SK-MEL-5 (cell line): ENCODE measurements at regions not wholly inside any gene's neighbourhood (a gene's known extent, or its start where the extent isn't known, plus 50 kb on each side); places are given as distances from the start of the nearest gene placed in this dataset.

Experiments
- DNase-seq: peaks from one replicate; pipeline ENCODE4 v3.0.0-alpha.2; 2016; ENCODE audit warnings: low read depth, low spot score
- in situ Hi-C: cut with HindIII; loops from 2 replicates; pipeline ENCODE4 v1.10.0; 2016; ENCODE audit warnings: low sequenced_read_pairs, high pct_unique_total_duplicates, low pct_unique_long_range_greater_than_20kb

DNA sequence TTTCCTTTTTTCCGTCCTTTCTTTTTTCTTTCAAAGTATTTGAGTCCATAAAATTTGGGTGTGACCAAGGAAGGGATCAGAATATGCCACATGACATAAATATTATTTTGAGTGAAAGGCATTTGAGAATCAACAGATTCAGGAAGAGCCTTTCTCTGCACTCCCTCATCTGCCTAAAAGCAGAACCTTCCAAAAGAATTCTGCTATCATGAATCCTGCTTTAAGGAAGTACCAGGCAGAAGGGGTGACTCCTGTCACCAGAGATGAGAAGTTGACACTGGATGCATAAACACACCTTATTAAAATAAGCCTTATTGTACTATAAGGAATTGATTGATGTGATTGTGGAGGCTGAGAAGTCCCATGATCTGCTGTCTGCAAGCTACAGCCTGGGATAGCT is 196.7 kb downstream of the SREK1 start:
- in situ Hi-C loops = no loop called here
- DNase-seq = no peak

DNA sequence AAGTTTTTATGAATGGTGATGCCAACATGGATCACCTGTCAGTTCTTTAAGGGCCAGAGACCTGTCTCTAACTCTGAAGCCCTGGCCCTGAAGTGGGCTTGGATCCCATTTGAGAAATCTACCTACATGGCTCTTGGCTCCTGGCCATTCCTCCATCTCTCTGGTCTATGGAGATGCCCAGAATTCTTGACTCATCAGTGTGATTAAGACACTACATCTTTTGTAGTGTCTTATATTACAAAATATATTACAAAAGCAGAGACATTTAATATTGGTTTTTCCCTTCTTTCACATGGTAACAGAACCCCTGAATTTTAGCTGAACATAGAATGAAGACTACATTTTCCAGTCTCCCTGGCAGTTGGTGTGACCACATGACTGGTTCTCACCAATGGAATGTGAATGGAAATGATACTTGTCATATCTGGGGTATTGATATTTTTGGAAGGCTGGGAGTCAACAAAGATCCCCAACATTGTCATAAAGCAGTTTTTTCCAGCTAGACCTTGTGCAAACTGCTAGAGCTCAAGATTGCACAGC is 198.3 kb downstream of the SREK1 start:
- no peak for DNase-seq
- in situ Hi-C loops = no loop called here

DNA sequence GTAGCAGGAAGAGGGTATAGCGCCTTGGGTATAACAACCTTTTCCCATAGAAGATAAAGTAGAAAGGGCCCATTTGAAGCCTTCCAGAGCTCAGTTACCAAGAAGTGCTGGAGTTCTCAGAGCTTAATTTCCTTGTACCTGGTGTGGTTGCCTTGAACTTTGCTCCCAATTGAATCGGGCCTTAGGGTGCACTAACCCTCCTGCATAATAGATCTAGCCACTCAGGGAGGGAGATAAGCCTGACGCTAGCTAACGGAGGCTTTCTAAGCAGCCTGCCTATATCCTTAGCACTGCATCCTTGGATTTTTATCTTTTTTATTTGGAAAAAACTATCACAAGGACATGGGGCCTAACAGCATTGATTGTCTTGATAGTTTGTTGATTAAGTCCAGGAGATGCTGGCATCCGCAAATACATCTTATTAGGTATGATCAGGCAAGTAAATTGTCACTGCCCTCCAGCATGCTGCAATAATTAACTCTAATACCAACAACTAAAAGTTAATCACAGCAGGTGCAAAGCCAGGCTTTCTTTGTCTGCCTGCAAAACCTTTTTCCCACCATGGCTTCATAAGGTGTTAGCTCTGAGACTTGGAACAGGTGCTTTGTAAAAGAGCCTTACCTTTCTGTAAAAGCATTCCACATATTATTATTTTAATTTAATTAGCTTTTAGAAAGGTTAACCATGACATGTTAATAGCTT is 199.4 kb downstream of the SREK1 start:
- in situ Hi-C loops = no loop called here
- no peak for DNase-seq

DNA sequence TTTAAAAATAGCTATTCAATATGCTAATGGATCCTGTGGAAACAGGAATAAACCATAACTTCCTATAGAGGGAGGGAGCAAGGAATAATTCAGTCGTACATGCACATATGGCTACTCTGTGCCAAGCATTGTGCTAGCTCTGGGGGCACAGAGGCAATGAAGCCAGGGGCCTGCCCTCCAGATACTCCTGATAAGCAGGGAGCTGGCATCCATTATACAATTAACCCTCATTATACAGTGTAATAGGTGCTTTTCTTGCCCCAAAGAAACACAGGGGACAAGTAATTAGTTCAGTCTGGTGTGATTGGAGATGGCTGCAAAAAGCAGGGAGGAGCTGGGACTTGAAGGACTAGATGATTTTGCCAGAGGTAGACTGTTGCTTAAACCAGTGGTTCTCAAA is 200.4 kb downstream of the SREK1 start:
- DNase-seq = no peak
- in situ Hi-C loops = no loop called here

DNA sequence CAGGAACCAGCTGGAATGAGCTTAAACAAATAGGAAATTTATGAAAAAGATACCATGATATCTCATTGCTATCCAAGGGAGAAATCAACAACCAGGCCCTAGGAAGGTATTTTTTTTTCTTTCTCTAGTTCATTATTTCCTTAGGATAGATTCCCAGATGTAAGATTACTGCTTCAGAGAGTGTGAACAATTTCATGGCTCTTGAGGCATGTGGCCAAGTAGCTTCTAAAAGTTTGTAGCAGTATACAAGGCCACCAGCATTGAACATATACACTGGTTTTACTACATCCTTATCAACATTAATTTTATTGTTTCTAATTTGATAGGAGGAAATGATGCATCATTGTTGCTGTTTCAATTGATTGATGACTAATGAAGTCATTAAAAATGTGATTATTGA is 201.2 kb downstream of the SREK1 start:
- DNase-seq = no peak
- in situ Hi-C loops = no loop called here

DNA sequence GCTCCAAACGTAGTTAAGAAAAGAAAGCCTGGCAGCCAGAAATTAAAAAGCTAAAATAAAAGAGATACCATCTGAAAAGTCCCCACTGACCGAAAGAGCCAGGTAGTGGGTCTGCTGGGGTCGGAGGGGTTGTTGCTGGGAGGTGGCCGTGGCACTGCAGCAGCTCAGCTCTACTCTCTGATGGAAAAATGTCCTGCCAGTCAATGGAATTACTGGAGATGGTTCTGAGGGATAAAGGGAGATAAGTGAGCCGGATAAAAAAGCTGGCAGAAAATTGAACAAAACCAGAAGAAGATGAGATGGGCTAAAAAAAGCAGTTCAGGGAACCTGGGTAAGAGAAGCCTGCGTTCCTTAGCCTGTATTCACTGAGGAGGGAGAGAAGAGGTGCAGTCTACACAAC is 202.8 kb downstream of the SREK1 start:
- in situ Hi-C loops = no loop called here
- no peak for DNase-seq

DNA sequence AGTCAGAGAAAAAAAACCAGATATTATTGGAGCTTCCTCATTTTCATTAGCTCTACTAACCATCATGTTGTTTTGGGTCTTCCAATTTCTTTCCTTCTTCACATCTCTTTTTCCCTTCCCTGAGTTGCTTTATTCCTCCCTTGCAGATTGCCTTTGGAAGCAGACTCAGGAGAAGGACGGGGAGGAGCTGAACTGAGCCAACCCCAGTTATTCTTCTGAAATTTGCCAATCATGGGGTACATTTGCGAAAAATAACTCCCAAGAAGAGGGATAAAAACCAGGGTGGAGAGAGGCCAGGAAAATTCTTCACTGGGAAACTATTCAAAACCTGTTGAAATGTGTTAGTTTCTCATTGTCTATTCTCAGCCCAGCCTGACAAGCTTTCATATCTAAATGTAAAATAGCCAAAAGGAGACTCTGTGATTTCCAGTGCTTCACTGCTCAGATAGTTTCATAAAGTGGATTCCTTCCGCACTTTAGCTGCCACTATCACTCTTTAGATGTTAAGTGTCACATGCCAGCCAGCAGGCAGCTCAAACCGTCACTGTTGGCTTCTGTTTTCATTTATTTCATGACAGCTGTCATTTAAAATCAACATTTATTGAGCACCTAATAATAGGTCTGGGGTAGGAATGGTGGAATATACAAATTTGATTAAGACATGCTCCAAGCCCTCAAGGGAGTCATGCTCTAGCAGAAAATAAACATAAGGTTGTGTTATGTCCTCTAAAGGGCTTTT is 204.5 kb downstream of the SREK1 start:
- in situ Hi-C loops = no loop called here
- no peak for DNase-seq

DNA sequence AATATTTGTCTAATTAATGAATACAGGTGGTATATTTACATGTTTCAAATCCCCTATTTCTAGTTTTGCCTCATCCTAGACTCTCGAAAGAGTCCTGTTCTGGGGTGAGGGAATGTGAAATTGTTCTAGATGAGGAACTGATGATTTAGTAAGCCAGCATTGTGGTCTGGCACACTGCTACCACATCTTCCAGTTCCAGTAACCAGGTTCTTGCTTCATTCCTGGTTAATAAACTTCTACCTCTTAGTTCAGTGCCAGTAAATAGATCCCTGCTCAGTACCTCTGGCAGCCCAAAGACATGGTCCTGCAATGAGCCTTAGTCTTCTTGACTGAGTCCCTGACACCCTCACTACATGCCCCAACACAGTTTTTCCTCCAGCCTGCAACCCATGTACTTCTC is 207.7 kb downstream of the SREK1 start:
- DNase-seq = no peak
- in situ Hi-C loops = no loop called here

DNA sequence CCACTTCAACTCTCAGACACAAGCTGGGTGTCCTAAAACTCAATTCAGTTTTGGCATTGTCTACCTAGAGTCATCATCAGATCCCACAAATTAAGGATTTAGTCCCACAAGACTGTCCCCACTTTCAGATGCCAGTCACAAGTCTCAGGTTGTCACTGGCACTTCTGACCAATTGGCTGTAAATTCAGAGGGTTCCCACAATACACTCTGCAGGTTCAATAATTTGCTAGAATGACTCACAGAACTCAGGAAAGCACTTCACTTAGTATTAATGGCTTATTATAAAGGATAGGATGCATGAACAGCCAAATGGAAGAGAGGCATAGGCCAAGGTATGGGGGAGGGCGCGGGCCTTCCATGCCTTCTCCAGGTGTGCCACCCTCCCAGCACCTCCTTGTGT is 209.1 kb downstream of the SREK1 start:
- DNase-seq = no peak
- in situ Hi-C loops = no loop called here

DNA sequence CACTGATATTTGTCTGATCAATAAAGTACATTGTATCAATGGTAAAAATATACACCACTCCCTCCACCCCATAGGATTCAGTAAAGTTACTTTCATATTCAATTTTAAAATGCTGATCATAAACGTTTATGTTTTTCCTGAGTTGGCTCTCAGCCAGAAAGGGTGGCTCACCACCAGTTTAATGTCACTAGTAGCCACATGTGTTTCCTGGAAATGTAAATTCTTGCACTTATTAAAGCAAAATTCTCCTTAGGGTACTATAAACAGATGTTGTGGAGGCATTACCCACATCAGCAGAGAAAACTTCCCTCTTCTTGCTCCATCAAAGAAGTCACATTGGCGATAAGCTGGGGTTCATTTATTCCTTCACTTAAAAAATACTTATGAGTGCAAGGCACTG is 210.3 kb downstream of the SREK1 start:
- in situ Hi-C loops = no loop called here
- DNase-seq = no peak

DNA sequence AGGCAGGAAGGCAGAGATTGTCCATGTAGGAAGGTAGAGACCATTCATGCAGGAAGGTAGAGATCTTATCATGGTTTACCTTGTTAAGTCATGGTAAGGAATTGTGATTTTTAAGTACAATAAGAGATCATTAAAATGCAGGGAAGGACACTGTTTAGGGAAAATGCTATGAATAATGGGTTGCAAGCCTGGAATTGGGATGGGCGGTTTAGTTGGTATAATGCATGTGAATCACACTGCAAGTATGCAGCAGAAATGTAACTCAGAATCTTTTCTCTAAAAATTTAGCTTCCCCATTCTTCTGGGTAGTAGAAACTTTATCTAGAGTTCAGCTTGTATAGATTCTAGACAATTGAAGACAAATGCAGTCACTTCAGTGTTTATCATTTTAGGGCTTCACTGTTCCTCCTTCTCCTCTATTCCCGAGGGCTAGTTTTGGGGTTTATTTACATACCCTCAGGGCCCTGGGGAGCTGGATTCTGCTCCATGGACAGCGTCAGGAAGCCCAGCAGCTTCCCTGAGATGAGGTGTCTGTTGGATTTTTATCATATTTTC is 212.0 kb downstream of the SREK1 start:
- in situ Hi-C loops = no loop called here
- no peak for DNase-seq

DNA sequence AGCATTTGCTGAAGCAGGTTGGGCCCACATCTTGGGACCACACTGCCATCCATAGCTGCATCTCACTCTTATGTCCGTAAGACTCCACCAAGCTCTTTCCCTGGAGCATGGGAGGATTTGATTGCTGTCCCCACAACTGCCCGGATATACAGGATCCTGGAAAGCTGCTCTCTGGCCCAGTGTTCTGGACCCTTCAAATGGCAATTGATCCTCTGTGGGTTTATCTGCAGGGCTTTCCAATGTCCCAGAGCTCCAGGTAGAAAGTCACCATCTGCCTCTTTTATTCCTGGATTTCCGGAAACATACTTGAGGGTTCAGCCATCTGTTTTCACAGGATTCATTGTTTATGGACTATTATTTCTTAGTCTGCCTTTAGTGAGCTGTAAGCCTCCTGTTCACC is 214.6 kb downstream of the SREK1 start:
- DNase-seq = no peak
- in situ Hi-C loops = no loop called here

DNA sequence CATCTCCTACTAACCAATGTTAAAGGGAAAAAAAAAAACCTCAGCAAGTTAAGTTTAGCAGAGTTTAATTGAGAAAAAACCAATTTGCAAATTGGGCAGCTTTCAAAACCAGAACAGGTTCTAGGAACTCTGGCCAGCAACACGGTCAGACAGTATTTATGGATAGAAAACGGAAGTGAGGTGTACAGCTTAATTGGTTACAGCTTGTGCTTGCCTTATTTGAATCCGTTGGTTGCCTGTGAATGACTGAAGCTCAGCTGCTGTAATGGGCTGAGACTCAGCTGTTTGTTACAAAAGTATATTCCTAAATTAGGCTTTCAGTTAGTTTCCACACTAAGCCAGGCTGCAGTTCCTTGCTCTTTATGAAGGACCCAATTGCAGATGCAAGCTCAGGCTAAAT is 217.0 kb downstream of the SREK1 start:
- in situ Hi-C loops = no loop called here
- no peak for DNase-seq

DNA sequence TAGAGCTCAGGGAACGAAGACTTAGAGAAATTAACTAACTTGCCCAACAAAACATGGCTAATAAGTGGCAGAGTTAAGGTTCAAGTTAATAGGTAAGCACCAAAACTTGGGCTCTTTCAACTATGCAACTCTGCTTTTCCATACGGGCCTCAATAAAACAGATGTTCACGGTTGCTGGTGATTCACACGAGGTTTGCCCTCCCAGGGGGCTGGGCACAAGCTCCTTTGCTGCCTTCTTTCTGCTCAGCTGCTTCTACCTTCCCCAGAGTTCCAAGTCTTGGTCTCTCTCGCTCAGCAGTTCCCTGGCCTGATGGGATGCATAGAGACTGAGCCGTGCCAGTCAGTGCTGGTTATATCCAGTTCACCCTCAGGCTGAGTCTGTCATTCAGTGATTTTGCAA is 217.9 kb downstream of the SREK1 start:
- DNase-seq = no peak
- in situ Hi-C loops = no loop called here

DNA sequence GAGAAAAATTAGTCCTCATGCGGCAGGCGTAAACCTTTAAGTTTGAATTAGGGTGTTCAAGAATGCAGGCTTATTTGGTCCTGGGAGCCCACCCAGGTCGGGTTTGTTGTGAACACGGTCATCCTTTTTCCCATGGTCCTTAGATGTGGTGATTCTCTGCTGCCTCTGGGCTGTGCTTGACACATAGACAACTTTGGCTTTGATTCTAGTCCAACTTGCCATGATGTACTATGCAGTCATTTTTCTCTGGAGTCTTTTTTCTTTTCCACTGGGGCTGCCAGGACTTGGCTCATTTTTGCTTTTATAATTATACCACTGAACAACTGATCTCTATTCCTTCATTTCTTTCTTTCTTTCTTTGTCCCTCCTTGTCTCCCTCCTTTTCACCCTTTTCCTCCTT is 218.6 kb downstream of the SREK1 start:
- in situ Hi-C loops = no loop called here
- DNase-seq = no peak

DNA sequence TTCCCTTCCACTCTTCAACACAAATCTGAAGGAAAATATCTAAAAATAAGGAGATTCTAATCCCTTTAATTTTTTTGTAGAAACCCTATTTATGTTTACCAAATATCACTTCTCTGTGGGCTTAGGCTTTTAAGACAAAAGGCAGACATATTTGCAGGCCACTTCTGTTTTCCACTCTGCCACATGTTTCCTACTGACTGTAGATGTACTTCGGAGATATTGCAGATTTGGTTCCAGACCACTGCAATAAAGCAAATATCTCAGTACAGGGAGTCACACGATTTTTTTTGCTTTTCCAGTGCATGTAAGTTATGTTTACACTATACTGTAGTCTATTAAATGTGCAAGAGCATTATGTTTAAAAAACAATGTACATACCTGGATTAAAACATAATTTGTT is 219.0 kb downstream of the SREK1 start:
- in situ Hi-C loops = no loop called here
- no peak for DNase-seq

DNA sequence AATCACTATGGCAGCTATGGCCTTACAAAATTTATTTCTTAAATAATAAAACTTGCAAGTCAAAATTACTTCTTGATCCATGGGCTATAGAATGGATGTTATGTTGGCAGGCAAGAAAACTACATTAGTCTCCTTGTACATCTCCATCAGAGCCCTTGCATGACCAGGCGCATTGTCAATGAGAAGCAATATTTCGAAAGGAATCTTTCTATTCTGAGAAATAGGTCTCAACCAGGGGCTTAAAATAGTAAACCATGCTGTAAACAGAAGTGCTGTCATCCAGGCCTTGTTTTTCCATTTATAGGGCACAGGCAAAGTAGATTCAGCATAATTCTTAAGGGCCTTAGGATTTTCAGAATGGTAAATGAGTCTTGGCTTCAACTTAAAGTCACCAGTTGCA is 220.1 kb downstream of the SREK1 start:
- in situ Hi-C loops = no loop called here
- no peak for DNase-seq

DNA sequence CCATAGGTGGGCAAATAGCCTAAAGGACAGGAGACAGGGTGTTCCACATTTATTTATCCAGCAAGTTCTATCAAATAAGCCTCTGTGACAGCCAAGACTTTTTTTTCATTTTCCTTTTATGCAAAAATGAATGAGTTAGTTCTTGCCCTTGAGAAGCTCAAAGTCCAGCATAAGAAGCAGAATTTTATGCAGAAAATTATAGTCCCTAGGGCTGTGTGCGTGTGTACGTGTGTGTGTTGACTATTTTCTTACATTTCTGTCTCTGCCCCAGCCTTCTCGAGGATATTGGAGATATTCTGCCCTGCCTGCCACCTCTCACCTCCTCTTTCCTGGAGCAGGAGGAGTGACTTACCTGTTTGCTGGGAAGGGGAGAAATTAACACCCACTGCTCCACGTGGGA is 221.9 kb downstream of the SREK1 start:
- no peak for DNase-seq
- in situ Hi-C loops = no loop called here
